ENCODE measurements at regions not wholly inside any gene's neighbourhood (a gene's known extent, or its start where the extent isn't known, plus 50 kb on each side); places are given as distances from the start of the nearest gene placed in this dataset.

GRCh38 chr9:95613670-95614069 is 96.9 kb upstream of the PTCH1 start:
- no peak for TF ChIP-seq EZH2 (optimal IDR thresholded peaks at IDR 0.05; ENCODE audit: low read depth, low read length)
- TF ChIP-seq CTCF (IDR thresholded peaks at IDR 0.05; ENCODE audit: low read length) = no peak

Data from MM.1S (cell line).